ENCODE measurements at regions not wholly inside any gene's neighbourhood (a gene's known extent, or its start where the extent isn't known, plus 50 kb on each side); places are given as distances from the start of the nearest gene placed in this dataset.

- Mint-ChIP-seq H3K36me3 (ENCODE audit: low read depth) (no peaks in the 10 kb centered on the region), H3K4me3 (peak overlapping the region; percentile 27), H3K9me3 (no peaks in the 10 kb centered on the region), H3K27ac (no peak overlapping the region), H3K4me1 (ENCODE audit: low read depth) (peaks cover 33% of the 10 kb centered on the region), H3K27me3 (peaks cover 36% of the 10 kb centered on the region)
Measured at GRCh38 chr9:129258124-129258822, 80.2 kb upstream of the IER5L start.

GRCh38 chr9:129256959-129257713 lies 79.1 kb upstream of the IER5L start:
- H3K9me3 Mint-ChIP-seq: no peaks in the 10 kb centered on the region
- H3K4me1 Mint-ChIP-seq (ENCODE audit: low read depth): peaks cover 32% of the 10 kb centered on the region
- peaks cover 35% of the 10 kb centered on the region for H3K27me3 Mint-ChIP-seq
- H3K36me3 Mint-ChIP-seq (ENCODE audit: low read depth): no peaks in the 10 kb centered on the region
- no peak overlapping the region for H3K27ac Mint-ChIP-seq
- no peak overlapping the region for H3K4me3 Mint-ChIP-seq

- no peaks in the 10 kb centered on the region for H3K36me3 Mint-ChIP-seq (ENCODE audit: low read depth)
- peaks cover 22% of the 10 kb centered on the region for H3K4me1 Mint-ChIP-seq (ENCODE audit: low read depth)
- no peak overlapping the region for H3K27ac Mint-ChIP-seq
- no peak overlapping the region for H3K4me3 Mint-ChIP-seq
- peaks cover 23% of the 10 kb centered on the region for H3K27me3 Mint-ChIP-seq
- no peaks in the 10 kb centered on the region for H3K9me3 Mint-ChIP-seq
Measured at GRCh38 chr9:129254566-129255287, 76.7 kb upstream of the IER5L start.

GRCh38 chr9:129253803-129254381 lies 75.8 kb upstream of the IER5L start:
- Mint-ChIP-seq H3K27me3 (peaks cover 14% of the 10 kb centered on the region), H3K4me1 (ENCODE audit: low read depth) (peaks cover 14% of the 10 kb centered on the region), H3K9me3 (no peaks in the 10 kb centered on the region), H3K4me3 (no peak overlapping the region), H3K27ac (no peak overlapping the region), H3K36me3 (ENCODE audit: low read depth) (no peaks in the 10 kb centered on the region)

GRCh38 chr9:129252937-129253802 lies 75.1 kb upstream of the IER5L start:
- no peaks in the 10 kb centered on the region for H3K36me3 Mint-ChIP-seq (ENCODE audit: low read depth)
- H3K27me3 Mint-ChIP-seq: peaks cover 13% of the 10 kb centered on the region
- H3K4me3 Mint-ChIP-seq: no peak overlapping the region
- H3K9me3 Mint-ChIP-seq: no peaks in the 10 kb centered on the region
- no peak overlapping the region for H3K27ac Mint-ChIP-seq
- peaks cover 9% of the 10 kb centered on the region for H3K4me1 Mint-ChIP-seq (ENCODE audit: low read depth)

- Mint-ChIP-seq H3K4me3 (no peak overlapping the region), H3K36me3 (ENCODE audit: low read depth) (no peaks in the 10 kb centered on the region), H3K4me1 (ENCODE audit: low read depth) (peaks cover 4% of the 10 kb centered on the region), H3K27ac (no peak overlapping the region), H3K9me3 (no peaks in the 10 kb centered on the region), H3K27me3 (no peaks in the 10 kb centered on the region)
Measured at GRCh38 chr9:129250786-129251185, 72.7 kb upstream of the IER5L start.

GRCh38 chr9:129247285-129248153 lies 69.5 kb upstream of the IER5L start:
- Mint-ChIP-seq H3K4me1 (ENCODE audit: low read depth) (peaks cover 4% of the 10 kb centered on the region), H3K36me3 (ENCODE audit: low read depth) (no peaks in the 10 kb centered on the region), H3K4me3 (no peak overlapping the region), H3K9me3 (no peaks in the 10 kb centered on the region), H3K27me3 (no peaks in the 10 kb centered on the region), H3K27ac (no peak overlapping the region)

- Mint-ChIP-seq H3K4me3 (no peak overlapping the region), H3K9me3 (no peaks in the 10 kb centered on the region), H3K27ac (no peak overlapping the region), H3K36me3 (ENCODE audit: low read depth) (no peaks in the 10 kb centered on the region), H3K27me3 (no peaks in the 10 kb centered on the region), H3K4me1 (ENCODE audit: low read depth) (no peaks in the 10 kb centered on the region)
Measured at GRCh38 chr9:129245276-129245675, 67.2 kb upstream of the IER5L start.

- Mint-ChIP-seq H3K27me3 (no peaks in the 10 kb centered on the region), H3K27ac (peak overlapping the region; percentile 36), H3K9me3 (no peaks in the 10 kb centered on the region), H3K4me1 (ENCODE audit: low read depth) (peaks cover 7% of the 10 kb centered on the region), H3K4me3 (no peak overlapping the region), H3K36me3 (ENCODE audit: low read depth) (no peaks in the 10 kb centered on the region)
Measured at GRCh38 chr9:129242971-129243561, 65.0 kb upstream of the IER5L start.

- Mint-ChIP-seq H3K9me3 (no peaks in the 10 kb centered on the region), H3K36me3 (ENCODE audit: low read depth) (no peaks in the 10 kb centered on the region), H3K27me3 (no peaks in the 10 kb centered on the region), H3K4me3 (no peak overlapping the region), H3K4me1 (ENCODE audit: low read depth) (peaks cover 14% of the 10 kb centered on the region), H3K27ac (no peak overlapping the region)
Measured at GRCh38 chr9:129242191-129242941, 64.3 kb upstream of the IER5L start.

- no peaks in the 10 kb centered on the region for H3K9me3 Mint-ChIP-seq
- no peaks in the 10 kb centered on the region for H3K27me3 Mint-ChIP-seq
- no peaks in the 10 kb centered on the region for H3K36me3 Mint-ChIP-seq (ENCODE audit: low read depth)
- no peak overlapping the region for H3K27ac Mint-ChIP-seq
- H3K4me1 Mint-ChIP-seq (ENCODE audit: low read depth): peaks cover 21% of the 10 kb centered on the region
- H3K4me3 Mint-ChIP-seq: no peak overlapping the region
Measured at GRCh38 chr9:129241725-129242124, 63.7 kb upstream of the IER5L start.

- Mint-ChIP-seq H3K27me3 (no peaks in the 10 kb centered on the region), H3K9me3 (no peaks in the 10 kb centered on the region), H3K4me3 (no peak overlapping the region), H3K36me3 (ENCODE audit: low read depth) (no peaks in the 10 kb centered on the region), H3K27ac (no peak overlapping the region), H3K4me1 (ENCODE audit: low read depth) (peaks cover 30% of the 10 kb centered on the region)
Measured at GRCh38 chr9:129240581-129241211, 62.6 kb upstream of the IER5L start.

Measured in stimulated activated naive CD8-positive, alpha-beta T cell treated with anti-CD3 and anti-CD28 coated beads, Interleukin-15, Interleukin-2, amounts not matched to agents 100 ng/mL and 50 ng/mL, for 24 hours (primary cell).